NCI-H146 treated with DMSO at 0.1 percent for 48 hours (cell line): ENCODE measurements at regions not wholly inside any gene's neighbourhood (a gene's known extent, or its start where the extent isn't known, plus 50 kb on each side); places are given as distances from the start of the nearest gene placed in this dataset.

Experiments used
- DNase-seq: peaks from one replicate; lab custom pipeline; 2025; ENCODE audit not compliant: unreplicated experiment; lab: John Stamatoyannopoulos, UW

DNA sequence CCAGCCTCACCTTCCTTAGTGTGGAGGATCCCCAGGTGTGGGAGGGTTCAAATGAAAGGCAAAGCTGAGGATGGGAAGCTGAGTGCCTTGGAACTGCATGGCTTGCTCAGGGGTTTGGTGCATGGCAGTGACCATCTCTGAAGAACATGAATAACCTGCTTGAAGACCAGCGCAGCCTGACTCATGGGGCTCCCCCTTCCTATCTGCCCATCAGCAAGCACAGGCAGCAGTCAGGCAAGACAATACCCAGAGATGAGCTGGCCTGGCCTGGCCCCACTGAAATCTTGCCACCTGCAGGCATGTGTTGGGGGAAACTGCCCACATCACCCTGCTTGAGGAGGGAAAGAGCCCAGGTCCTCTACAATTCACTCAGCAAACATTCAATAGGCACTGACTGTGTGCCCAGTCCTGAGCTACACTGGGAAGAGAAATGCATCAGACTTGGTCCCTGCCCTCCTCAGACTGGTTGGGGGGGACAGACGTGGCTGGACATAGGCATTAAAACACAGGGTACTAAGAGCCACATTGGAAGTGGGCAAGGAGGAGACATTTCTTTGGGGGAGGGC is 105.0 kb upstream of the ALDH1B1 start:
- no peak for DNase-seq

DNA sequence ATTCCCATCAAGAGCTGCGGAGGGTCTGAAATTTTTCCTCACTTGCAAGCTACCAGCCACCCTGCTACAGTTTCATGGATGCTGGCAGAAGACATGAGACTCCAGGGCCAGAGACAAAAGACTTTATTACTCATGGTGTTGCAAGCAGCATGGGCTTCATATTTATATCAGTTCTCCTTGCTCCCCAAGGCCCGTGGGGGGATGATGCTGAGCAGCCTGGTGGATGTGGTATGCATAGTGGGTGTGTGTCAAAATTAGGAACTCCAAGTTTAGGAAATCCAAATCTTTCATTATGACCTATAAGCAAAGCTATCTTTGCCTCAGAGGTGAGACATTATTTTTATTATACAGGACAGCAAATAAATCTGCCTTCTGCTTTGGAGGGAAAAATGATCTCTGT is 105.7 kb upstream of the ALDH1B1 start:
- DNase-seq = no peak

DNA sequence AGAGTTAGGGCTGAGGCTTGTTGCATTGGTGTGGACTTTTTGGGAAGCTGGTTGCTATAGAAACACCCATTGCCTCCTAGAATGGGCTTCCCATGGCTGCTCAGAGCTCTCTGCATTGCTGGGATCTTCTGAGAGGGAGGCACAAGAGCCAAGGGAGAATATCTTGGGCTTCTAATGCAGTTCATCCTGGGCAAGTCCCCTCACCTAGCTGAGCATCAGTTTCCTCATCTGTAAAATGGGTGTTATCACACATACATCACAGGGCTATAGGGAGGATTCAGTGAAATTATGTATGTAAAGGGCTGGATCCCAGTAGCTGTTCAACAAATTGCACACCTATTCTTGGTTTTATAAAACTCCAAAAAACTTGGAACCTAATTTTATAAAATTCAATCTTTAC is 106.1 kb upstream of the ALDH1B1 start:
- DNase-seq = no peak

DNA sequence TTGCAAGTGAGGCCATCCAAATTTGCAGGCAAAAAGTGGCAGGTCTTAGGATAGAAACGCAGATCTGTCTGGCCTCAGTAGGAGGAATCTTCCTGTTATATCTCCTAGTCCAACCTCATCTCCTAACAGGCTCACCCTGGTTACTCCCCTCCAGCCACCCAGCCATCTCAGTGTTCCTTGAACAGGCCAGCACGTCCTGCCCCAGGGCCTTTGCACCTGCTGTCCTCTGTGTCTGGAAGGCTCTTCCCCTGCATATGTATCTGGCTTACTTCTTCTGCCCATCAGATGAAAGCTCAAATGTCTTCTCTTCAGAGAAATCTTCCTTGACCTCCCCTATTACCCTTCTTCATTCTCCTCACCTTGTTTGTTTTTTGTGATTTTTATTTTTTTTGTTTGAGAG is 107.3 kb upstream of the ALDH1B1 start:
- DNase-seq = no peak

DNA sequence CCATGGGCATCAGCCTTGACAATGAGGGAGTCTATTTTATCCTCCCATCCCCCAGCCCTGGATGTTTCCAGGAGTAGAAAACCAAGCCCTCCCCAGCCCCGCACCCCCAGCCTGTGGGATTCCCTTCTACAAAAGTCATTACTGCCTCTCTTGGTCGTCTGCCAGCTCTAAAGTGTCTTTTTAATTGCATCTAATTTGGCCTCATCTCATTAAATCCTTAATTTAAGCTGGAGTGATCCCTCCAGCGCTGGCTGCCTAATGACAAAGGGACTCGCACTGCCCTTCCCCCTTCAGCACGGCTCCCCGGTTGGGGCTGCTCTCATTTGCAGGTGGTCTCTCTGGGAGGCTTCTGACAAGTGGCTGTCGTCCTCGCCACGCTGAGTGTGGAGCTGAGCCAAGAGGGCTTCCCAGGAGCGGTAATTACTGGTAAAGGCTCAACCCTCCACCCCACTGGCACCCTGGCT is 107.9 kb upstream of the ALDH1B1 start:
- DNase-seq = peak; percentile 77

DNA sequence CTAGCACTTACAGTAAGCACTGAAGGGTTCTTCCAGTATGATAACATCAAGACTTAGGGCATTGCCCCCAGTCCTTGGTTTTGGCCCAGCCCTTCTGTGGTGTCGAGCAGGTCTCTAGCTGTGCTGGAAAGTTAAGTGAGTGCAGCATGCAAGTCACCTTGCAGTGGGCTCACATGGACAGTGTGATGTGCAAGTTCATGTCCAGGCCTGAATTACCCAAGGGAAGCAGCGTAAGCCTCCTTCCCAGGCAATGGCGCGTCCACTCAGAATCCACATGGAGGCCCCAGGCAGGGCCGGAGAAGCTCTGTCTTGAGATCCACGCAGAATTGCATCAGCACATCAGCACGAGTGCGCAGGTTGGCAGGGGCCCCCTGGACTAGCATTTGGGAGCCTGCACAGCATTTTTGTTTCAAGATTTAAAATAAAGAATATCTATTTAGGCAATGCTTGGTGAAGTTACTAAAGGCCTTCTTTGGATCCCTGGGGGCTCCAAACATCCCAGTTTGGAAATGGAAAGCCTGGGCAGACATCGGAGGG is 108.4 kb upstream of the ALDH1B1 start:
- no peak for DNase-seq

DNA sequence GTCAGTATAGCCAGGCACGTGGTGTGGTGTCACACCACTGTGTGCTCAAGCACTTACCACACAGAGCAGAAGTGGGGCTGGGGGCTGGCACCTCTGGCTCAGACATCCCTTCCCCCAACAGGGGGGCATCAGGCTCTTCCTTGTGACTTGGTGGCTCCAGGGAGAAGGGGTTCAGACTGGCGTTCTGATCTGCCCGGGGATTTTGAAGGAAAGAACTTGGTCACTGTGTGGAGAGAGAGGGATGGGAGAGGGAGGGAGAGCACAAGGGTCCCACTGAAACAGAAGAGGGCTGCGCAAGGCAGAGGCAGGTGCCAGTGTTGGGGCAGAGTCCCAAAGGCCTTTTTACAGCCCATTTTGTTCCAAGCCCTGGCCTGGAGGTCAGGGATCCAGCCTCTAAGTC is 109.7 kb upstream of the ALDH1B1 start:
- DNase-seq = no peak

DNA sequence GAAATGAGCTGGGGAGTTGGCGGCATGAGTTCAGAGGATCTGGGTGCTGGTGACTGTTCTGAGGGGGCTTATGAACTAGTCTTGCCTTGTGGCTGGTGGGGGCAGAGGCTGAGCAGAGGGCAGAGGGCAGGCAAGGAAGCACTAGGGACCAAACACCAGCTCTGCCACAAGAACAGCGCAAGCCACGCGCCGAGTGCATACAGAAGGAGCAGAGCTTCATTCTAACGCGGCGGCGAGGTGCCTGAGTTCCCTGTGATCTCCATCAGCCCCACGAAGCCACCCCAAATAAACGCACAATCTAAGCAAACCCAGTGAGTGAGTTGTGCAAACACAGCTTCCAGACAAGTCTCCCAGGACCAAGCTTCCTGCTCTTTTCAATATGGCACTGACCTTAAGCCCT is 110.6 kb upstream of the ALDH1B1 start:
- DNase-seq = no peak

DNA sequence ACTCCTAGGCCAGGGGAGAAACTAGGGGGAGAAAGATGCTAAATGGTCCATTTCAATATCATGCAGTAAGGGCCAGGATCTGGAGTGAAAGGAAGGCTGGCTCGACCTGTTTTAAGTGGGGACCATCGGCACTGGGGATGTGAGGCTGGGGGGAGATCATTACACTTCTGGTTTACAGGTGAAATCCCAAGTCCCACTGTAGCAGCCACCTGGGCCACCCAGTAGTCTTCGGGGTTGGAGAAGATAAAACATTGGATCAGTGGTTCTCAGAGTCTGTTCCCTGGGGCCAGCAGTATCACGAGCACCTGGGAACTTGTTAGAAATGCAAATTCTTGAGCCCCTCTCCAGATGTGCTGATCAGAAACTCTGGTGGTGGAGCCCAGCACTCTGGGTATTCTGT is 111.3 kb upstream of the ALDH1B1 start:
- DNase-seq = no peak

DNA sequence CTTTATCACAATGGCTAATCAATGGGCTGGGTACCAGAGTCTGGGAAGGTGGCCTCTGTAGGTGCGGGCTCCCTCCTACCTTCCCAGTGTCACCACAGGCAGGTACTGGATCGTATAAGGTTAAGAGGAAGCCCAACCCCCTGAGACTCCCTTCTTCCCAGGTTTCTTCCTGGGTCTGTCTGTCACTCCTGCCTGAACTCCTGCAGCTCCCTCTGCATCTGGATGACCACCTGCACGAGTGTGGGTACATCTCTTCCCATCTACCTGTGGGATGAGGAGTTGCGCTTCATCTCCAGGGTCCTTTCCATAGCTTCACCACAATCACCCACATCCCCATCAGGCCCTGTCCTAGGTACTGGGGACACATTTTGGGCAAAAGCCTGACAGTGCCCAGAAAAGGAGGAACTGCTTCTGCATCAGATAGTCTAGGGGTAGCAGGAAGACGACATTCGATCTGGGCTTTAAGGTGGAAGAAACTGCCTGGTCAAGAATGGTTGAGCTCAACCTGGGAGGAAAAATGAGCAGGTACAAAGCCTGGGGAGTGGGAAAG is 112.2 kb upstream of the ALDH1B1 start:
- DNase-seq = no peak

DNA sequence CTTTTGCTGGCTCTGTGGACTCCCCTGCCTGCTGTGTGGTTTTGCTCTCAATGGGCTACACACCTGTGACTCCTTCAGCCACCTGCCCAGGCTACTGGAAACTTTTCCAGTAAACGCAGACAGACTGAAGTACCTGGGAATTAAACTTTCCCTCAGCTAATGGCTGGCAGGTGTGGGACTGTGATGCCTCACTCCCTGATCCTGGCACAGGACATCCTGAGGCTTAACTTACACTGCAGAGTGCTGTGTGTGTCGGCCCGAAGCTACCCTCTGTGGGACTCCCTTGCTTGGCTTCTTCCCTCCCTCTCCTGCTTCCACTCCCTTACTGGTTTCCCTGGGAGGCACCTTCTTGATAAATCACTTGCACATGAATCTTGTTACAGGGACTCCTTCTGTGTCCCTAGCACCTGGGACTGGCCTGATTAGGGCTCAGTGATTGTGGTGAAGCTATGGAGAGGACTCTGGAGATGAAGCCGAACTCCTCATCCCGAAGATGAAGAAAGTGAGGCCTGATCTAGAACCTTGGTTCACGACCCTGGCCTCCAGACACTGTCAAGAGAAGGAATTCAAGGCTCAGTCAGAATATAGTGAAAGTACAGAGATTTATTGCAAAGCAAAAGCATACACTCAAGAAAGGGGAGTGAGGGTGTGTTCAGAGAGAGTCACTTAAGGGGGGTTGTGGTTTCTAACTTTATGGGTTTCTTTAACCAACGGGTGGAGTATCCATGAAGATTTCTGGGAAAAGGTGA is 113.4 kb upstream of the ALDH1B1 start:
- no peak for DNase-seq

DNA sequence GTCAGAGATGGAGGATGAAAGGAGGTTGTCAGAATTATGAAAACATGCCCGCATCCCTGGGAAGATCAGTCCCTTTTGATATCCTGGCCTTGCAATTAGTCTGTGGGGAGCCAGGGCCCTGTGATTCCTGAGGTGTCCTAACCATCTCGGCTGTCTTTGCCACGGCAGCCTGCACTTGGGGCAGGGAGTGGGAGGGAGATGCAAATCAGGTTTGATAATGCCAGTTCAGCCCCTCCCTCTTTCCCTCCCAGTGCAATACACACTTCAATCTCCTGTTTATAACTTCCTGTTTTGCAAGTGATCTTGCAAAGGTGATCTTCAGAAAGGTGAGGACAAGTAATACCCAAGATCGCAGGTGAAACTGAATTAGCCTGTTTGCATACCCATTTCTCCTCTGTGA is 114.0 kb upstream of the ALDH1B1 start:
- DNase-seq = no peak

DNA sequence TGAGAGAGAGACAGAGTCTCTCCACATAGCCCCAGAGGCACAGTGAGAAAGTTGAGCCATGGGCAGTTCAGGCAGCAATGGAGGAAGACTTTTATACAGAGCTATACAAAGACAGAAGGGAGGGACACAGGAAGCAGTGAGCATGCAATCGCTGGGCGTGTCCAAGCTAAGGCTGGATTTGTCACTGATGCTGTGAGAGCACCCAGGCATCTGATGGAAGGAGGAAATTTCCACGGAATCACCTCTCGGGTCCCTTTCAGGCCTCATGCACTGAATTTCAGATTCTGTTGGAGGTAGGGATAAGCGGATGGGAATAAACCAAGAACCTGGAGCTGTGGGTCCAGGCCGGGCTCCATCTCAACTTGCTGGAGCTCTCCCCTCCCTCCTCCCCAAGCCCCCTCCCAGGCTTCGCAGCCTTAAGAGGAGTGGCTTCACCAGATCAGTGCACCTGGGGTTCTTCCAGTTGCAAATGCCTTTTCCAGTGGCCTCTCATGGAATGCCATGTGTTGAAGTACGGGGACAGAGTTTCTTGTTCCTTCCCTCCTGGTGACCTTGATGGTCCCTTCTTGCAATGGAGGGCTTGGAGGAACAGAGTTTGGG is 114.8 kb upstream of the ALDH1B1 start:
- DNase-seq = no peak

DNA sequence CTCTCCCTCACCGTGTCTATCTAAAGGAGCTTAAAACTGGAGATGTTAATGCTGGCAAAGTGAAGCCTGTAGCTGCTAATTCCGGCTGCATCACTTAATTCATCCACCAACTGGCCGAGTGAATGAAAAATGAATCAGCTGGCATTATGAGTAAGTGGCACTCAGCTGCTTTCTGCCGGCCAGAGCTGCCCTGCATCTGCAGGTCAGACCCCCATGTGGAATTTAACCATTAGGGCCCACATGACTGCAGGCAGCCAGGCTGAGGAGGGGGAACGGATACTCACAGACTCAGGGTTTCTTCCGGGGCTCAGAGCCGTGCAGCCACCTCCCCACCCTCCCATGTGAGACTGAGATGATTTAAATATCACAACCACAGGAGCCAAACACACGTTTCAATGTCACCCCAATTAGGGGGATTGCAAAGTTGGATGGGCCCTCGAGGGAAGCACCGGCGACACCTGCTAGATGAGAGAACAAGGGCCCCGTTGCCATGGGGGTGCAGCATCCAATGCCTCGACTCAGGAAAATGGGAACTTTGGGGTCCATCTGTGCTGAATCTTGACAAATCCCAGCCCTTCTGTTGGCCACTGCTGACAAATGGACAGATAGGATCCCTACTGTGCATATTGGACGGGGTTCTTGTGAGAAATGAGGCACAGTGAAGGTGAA is 115.6 kb upstream of the ALDH1B1 start:
- DNase-seq = no peak

DNA sequence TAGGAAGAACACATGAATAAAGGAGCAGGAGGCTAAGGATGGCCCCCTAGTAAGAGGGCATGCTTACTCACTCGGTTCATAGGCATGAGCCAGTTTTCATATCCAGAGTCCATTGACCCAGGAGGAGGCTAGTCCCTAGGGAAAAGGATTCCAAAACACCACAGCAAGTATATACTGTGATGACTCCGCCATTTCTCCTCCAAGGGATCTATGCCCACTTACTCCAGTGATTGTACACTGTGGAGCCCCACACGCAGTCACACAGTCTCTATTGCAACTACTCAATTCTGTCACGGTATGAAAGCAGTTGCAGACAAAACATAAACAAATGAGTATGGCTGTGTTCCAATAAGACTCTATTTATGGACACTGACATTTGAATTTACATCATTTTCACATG is 117.7 kb upstream of the ALDH1B1 start:
- DNase-seq = no peak

DNA sequence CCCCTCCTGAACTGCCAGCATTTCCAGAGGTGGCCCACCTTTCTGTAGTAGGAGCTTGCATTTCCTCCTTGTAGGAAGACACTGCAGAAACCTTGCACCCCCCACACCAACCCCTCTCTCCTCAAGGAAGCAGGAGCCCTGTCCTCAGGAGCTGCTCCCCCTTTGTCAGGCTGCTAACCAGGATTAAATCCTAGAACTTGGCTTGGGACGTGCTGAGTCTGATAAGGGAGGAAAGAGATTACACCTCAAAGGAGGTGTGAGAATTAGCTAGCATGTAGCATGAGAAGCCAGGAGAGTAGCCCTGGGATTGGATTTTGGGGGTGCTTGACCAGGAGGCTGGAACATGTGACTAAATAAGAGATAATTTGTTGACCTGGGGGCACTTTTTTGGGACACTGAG is 119.8 kb upstream of the ALDH1B1 start:
- DNase-seq = no peak

DNA sequence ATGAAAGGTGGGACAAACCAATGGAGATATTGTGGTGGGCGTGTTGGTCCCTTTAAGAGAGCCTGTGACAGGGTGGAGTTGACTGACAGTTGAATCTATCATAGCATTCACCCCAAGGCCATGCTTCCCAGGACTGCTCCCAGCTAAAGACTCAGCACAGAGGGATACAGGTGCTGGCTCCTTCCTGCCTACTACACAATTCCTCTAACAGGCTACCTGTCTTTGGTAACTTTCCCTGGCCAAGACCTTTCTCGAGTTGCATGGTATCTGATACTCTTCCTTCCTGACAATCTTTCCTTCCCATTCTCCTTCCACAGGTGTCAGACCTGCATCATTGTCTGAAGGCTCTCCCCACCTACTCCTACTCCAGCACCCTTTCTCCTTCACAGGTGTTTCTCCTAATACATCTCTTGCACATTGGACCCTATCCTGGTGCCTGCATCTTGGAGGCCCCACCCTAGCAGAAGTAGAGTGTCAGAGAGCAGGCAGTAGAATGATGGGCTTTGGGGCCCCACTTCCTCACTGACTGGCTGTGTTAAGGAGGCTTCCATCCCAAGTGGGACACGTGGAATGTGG is 120.7 kb upstream of the ALDH1B1 start:
- DNase-seq = no peak

DNA sequence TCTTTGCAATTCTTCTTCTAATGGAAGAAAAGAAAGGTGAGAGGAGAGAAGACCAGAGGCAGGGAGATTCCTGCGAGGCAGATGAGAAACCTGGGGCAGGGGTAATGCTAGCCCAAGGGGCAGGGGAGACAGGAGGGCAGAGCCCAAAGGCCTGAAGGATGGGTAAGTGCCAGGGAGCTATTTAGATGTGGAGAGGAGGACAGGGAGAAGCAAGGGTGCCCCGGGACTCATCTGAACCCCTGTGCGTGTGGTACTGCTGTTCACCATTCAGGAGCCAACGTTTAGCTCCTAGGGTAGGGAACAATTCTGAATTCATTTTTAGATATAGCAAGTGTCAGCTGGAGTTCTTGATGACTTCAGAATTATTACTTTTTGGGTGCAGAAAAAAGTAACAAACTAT is 122.7 kb upstream of the ALDH1B1 start:
- no peak for DNase-seq

DNA sequence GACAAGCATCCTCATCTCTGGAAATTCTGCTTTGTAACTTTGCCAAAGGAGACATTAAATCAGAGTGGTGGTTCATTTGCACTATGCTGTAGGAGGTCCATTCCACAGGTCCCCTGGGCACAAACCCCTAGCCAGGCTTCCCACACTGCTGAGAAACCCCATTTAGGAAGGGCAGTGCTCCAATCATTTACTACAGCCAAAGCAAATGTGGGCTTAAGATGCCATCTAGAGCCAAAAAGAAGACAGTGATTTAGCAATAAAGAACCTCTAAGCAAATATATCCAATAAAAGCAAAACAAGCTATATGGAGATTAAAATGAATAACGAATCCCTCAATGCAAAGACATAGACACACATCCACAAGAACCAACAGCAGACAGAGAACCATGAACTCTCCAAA is 129.0 kb upstream of the ALDH1B1 start:
- DNase-seq = no peak

DNA sequence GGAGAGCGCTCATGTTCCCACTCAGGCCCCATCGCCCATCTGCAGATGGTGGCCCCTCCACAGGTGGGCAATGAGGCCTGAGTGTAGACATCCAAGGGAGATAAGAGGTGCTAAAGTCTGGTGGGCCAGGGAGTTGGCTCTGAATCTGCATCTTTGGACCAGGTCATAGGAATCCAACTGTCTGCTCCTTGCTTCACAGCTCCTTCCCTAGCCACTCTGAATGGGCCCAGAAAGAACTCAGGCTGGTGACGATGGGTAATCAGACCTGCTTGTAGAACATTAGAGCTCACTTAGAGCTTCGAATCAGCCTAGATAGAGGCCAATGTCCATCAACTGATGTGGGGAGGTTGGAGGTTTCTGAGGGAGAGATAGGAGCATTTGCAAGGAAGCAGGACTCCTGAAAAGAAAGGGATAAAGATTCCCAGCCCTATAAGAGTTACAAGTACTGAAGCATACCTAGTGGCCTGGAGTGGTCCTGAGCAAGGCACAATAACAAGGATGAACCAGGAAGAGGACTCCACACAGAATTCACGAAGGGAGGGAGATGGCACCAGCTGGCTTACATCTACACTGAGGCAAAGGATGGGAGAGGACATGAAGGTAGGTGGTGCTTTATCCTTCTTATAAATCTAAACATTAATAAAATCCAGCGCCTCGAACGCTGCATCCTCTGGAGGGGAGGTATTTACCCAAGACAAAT is 132.8 kb upstream of the ALDH1B1 start:
- DNase-seq = no peak

DNA sequence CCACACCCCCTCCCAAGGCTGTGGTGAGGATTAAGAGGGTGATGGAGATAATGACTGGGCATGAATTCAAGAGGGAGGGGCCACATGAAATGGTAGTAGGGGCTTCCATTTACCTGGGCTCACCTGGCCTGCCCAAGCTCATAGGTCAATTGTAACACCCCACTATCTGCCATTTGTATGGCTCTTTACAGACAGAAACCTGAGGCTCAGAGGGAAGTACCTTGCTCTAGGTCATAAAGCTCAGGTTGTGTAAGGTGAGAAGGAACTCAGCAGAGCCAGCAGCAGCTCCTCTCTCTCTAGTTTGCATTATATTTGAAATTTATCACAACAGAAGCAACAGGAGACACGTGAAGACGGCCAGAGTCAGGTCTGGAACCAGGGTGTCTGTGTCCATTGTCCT is 133.4 kb upstream of the ALDH1B1 start:
- DNase-seq = no peak
